IMR-90 (cell line): ENCODE measurements at regions not wholly inside any gene's neighbourhood (a gene's known extent, or its start where the extent isn't known, plus 50 kb on each side); places are given as distances from the start of the nearest gene placed in this dataset.

Source experiments
- ATAC-seq: fragments of 200-7000 bp; cut with Tn5 transposase; 2 replicates; pipeline ENCODE4 v1.9.1; 2020; ENCODE audit warnings: low read depth, mild to moderate bottlenecking, moderate library complexity
- BruUV-seq: library from RNA; stranded (reverse); fragments of 400-500 nt; replicated peaks from 2 replicates; lab custom pipeline; 2021; lab: Mats Ljungman, UMichigan
- CTCF ChIA-PET: fragments of 300-600 bp; formaldehyde crosslinking; extraction: SDS; loops from one replicate; lab custom pipeline; 2021; ENCODE audit warnings: antibody characterized with exemption; lab: Yijun Ruan, JAX
- POLR2A ChIA-PET: fragments of 300-600 bp; sonication (Branson Sonifier 250); formaldehyde crosslinking; loops from one replicate; lab custom pipeline; 2022; ENCODE audit warnings: antibody characterized with exemption; ENCODE audit not compliant: unreplicated experiment; lab: Charles Lee
- DNase-seq: peaks from one replicate; pipeline ENCODE4 v3.0.0; 2013
- H2AFZ ChIP-seq: replicated peaks from 2 replicates; pipeline ENCODE3; 2013; ENCODE audit warnings: low read length, mild to moderate bottlenecking; ENCODE audit not compliant: poor library complexity
- H2AK5ac ChIP-seq: 2 replicates; pipeline ENCODE4 v1.6.1; 2013; ENCODE audit warnings: low read depth, low read length, inconsistent platforms
- H2AK9ac ChIP-seq: replicated peaks from 2 replicates; pipeline ENCODE3; 2013; ENCODE audit warnings: mild to moderate bottlenecking, low read depth, low read length, moderate library complexity; ENCODE audit not compliant: poor library complexity
- H2BK120ac ChIP-seq: 2 replicates; pipeline ENCODE4 v1.6.1; 2013; ENCODE audit warnings: low read depth, low read length, inconsistent platforms
- H2BK15ac ChIP-seq: 3 replicates; pipeline ENCODE4 v1.6.1; 2013; ENCODE audit warnings: low read depth, low read length, inconsistent platforms
- H2BK20ac ChIP-seq: 2 replicates; pipeline ENCODE4 v1.6.1; 2013; ENCODE audit warnings: low read depth, mild to moderate bottlenecking, inconsistent platforms, low read length, moderate library complexity
- H2BK5ac ChIP-seq: 2 replicates; pipeline ENCODE4 v1.6.1; 2013; ENCODE audit warnings: mild to moderate bottlenecking, low read depth, low read length, inconsistent platforms; ENCODE audit not compliant: poor library complexity, severe bottlenecking
- H3K14ac ChIP-seq: replicated peaks from 2 replicates; pipeline ENCODE4 v1.6.1; 2013; ENCODE audit warnings: low read depth, low read length, inconsistent platforms
- H3K18ac ChIP-seq: 2 replicates; pipeline ENCODE4 v1.6.1; 2013; ENCODE audit warnings: low read depth, low read length, control low read depth
- H3K23ac ChIP-seq: 2 replicates; pipeline ENCODE4 v1.6.1; 2013; ENCODE audit warnings: low read depth, low read length, inconsistent platforms
- H3K27ac ChIP-seq: 2 replicates; pipeline ENCODE4 v1.5.1; 2013; ENCODE audit warnings: mild to moderate bottlenecking, control low read depth, low read length; ENCODE audit not compliant: insufficient read depth
- H3K27me3 ChIP-seq: 2 replicates; pipeline ENCODE4 v1.6.1; 2013; ENCODE audit warnings: low read length; ENCODE audit not compliant: control insufficient read depth, insufficient read depth
- H3K36me3 ChIP-seq: 2 replicates; pipeline ENCODE4 v1.6.1; 2013; ENCODE audit warnings: low read length, mixed read lengths; ENCODE audit not compliant: control insufficient read depth, insufficient read depth
- H3K4ac ChIP-seq: 2 replicates; pipeline ENCODE4 v1.6.1; 2013; ENCODE audit warnings: low read depth, low read length, inconsistent platforms
- H3K4me1 ChIP-seq: 2 replicates; pipeline ENCODE4 v1.6.1; 2013; ENCODE audit warnings: low read length, mixed read lengths; ENCODE audit not compliant: control insufficient read depth, insufficient read depth
- H3K4me2 ChIP-seq: 2 replicates; pipeline ENCODE4 v1.6.1; 2013; ENCODE audit warnings: low read depth, mild to moderate bottlenecking, control low read depth, low read length, moderate library complexity
- H3K4me3 ChIP-seq: 2 replicates; pipeline ENCODE4 v1.5.1; 2013; ENCODE audit warnings: low read depth, mild to moderate bottlenecking, control low read depth, low read length, moderate library complexity; ENCODE audit not compliant: insufficient read depth
- H3K56ac ChIP-seq: 2 replicates; pipeline ENCODE4 v1.6.1; 2013; ENCODE audit warnings: low read length, inconsistent platforms; ENCODE audit not compliant: insufficient read depth; ENCODE audit errors: extremely low read depth
- H3K79me1 ChIP-seq, 2 experiments: 2 replicates each; pipeline ENCODE4 v1.6.1; 2013; ENCODE audit warnings: low read length in 2 of 2, inconsistent platforms in 1 of 2, low read depth in 1 of 2
- H3K9ac ChIP-seq: 2 replicates; pipeline ENCODE4 v1.6.1; 2013; ENCODE audit warnings: low read depth, low read length, control low read depth
- H3K9me1 ChIP-seq: 2 replicates; pipeline ENCODE4 v1.6.1; 2013; ENCODE audit warnings: low read length, inconsistent platforms; ENCODE audit not compliant: insufficient read depth
- H3K9me3 ChIP-seq: 2 replicates; pipeline ENCODE4 v1.6.1; 2013; ENCODE audit warnings: low read length; ENCODE audit not compliant: control insufficient read depth, insufficient read depth
- H4K20me1 ChIP-seq: 2 replicates; pipeline ENCODE4 v1.6.1; 2013; ENCODE audit warnings: low read length, inconsistent platforms; ENCODE audit not compliant: insufficient read depth
- H4K5ac ChIP-seq: 2 replicates; pipeline ENCODE4 v1.6.1; 2013; ENCODE audit warnings: mild to moderate bottlenecking, low read depth, low read length, control low read depth
- H4K8ac ChIP-seq, 2 experiments: 2 replicates each; pipeline ENCODE4 v1.6.1; 2013; ENCODE audit warnings: low read depth in 2 of 2, low read length in 2 of 2, control low read depth in 1 of 2, inconsistent platforms in 1 of 2
- H4K91ac ChIP-seq: 2 replicates; pipeline ENCODE4 v1.6.1; 2013; ENCODE audit warnings: low read depth, low read length, inconsistent platforms; ENCODE audit not compliant: insufficient read depth
- BHLHE40 ChIP-seq: fragments of 150-350 bp; IDR thresholded peaks from 2 replicates; pipeline ENCODE4 v1.6.1; 2016; ENCODE audit warnings: mild to moderate bottlenecking, low read depth, low read length
- CEBPB ChIP-seq: IDR thresholded peaks from 2 replicates; pipeline ENCODE4 v1.6.1; 2012; ENCODE audit warnings: low read depth, low read length, improper control_type of control experiment
- MAZ ChIP-seq: IDR thresholded peaks from 2 replicates; pipeline ENCODE4 v1.6.1; 2012; ENCODE audit warnings: low read depth, mild to moderate bottlenecking, low read length, improper control_type of control experiment, moderate library complexity, borderline replicate concordance
- MXI1 ChIP-seq: IDR thresholded peaks from 2 replicates; pipeline ENCODE4 v1.6.1; 2012; ENCODE audit warnings: low read depth, mild to moderate bottlenecking, low read length, moderate library complexity, borderline replicate concordance
- NFE2L2 ChIP-seq: fragments of 150-350 bp; IDR thresholded peaks from 2 replicates; pipeline ENCODE4 v1.6.1; 2016; ENCODE audit warnings: low read depth, mild to moderate bottlenecking, low read length
- POLR2A ChIP-seq: IDR thresholded peaks from 2 replicates; pipeline ENCODE4 v1.6.1; 2012; ENCODE audit warnings: mild to moderate bottlenecking, low read depth, low read length
- RAD21 ChIP-seq: IDR thresholded peaks from 2 replicates; pipeline ENCODE4 v1.6.1; 2012; ENCODE audit warnings: low read length, improper control_type of control experiment
- RFX5 ChIP-seq: IDR thresholded peaks from 2 replicates; pipeline ENCODE4 v1.8.0; 2012; ENCODE audit warnings: low read depth, mild to moderate bottlenecking, low read length, moderate library complexity
- WGBS, 2 experiments: methylation state at CpG; one replicate each; pipeline versions ENCODE4 v1.1.5 to v1.1.7; 2013; ENCODE audit warnings: missing lambda C conversion rate in 2 of 2; ENCODE audit not compliant: insufficient read length in 1 of 2; ENCODE audit errors: extremely low coverage in 2 of 2; 5-methylcytosine and 5-hydroxymethylcytosine counted together
- dilution Hi-C: fragments of 300-500 bp; cut with HindIII; formaldehyde crosslinking; loops from one replicate; pipeline ENCODE4 v1.14.3; 2018; ENCODE audit warnings: low sequenced_read_pairs; ENCODE audit not compliant: unreplicated experiment
- in situ Hi-C: fragments of 300-500 bp; cut with MboI; formaldehyde crosslinking; loops from 3 replicates; pipeline ENCODE4 v1.14.3; 2019; ENCODE audit warnings: low sequenced_read_pairs, inconsistent platforms, mixed read lengths
- intact Hi-C: fragments of 100-400 bp; cut with micrococcal nuclease; formaldehyde crosslinking; loops from 2 replicates; pipeline ENCODE4 v1.10.0; 2022
- TF ChIP-seq, protein P1 (sequence below): conservative IDR thresholded peaks from 2 replicates; pipeline ENCODE4 v1.5.1; 2012; ENCODE audit warnings: mild to moderate bottlenecking, low read depth, low read length, improper control_type of control experiment
- TF ChIP-seq, protein P2 (sequence below): fragments of 150-350 bp; IDR thresholded peaks from 2 replicates; pipeline ENCODE4 v1.6.1; 2017; ENCODE audit warnings: mild to moderate bottlenecking, antibody characterized with exemption, low read length, low read depth

DNA sequence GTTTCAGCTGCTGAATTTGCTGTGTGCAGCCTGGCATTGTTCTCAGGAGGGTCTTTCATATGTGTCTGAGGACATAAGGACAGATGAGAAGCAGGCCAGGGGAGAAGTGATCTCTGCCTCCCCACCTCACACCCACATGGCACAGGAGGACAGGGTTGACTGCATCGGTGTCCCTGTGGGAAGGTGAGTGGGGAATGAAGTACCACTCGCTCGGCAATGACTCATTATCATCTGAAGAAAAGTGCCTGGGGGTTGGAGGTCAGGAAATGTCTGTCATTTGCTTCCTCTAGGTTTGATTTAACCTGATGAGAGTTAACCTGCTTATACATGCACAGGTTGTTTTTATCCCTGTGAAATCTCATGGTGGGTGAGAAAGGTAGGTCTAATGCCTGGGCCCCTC lies 195.0 kb downstream of the GADD45G start:
- Histone ChIP-seq H3K9ac (no peak overlapping the region), H2AK9ac (no peak overlapping the region), H3K4me2 (no peak overlapping the region), H3K9me1 (no peaks in the 10 kb centered on the region), H3K9me3 (no peaks in the 10 kb centered on the region), H3K14ac (no peak overlapping the region), H2AFZ (no peak overlapping the region), H2BK120ac (no peak overlapping the region), H4K20me1 (no peaks in the 10 kb centered on the region), H2AK5ac (no peak overlapping the region), H3K56ac (no peak overlapping the region), H4K8ac (no peak overlapping the region), H2BK20ac (no peak overlapping the region), H3K27me3 (no peaks in the 10 kb centered on the region; the same call in 1 of the 2 replicates), H3K79me1 (no peaks in the 10 kb centered on the region), H3K23ac (no peak overlapping the region), H2BK15ac (no peak overlapping the region), H3K4me1 (no peaks in the 10 kb centered on the region), H4K5ac (no peak overlapping the region), H3K18ac (no peak overlapping the region), H3K4ac (no peak overlapping the region), H3K36me3 (no peaks in the 10 kb centered on the region), H4K91ac (no peak overlapping the region), H3K4me3 (no peak overlapping the region), H2BK5ac (no peak overlapping the region), H3K27ac (no peak overlapping the region)
- intact Hi-C loops: no loop called here
- in situ Hi-C loops: no loop called here
- DNase-seq (no peak), ATAC-seq (no peak)
- BruUV-seq: no TSS peak
- no peak for TF ChIP-seq POLR2A
- TF ChIP-seq, protein P1, sequence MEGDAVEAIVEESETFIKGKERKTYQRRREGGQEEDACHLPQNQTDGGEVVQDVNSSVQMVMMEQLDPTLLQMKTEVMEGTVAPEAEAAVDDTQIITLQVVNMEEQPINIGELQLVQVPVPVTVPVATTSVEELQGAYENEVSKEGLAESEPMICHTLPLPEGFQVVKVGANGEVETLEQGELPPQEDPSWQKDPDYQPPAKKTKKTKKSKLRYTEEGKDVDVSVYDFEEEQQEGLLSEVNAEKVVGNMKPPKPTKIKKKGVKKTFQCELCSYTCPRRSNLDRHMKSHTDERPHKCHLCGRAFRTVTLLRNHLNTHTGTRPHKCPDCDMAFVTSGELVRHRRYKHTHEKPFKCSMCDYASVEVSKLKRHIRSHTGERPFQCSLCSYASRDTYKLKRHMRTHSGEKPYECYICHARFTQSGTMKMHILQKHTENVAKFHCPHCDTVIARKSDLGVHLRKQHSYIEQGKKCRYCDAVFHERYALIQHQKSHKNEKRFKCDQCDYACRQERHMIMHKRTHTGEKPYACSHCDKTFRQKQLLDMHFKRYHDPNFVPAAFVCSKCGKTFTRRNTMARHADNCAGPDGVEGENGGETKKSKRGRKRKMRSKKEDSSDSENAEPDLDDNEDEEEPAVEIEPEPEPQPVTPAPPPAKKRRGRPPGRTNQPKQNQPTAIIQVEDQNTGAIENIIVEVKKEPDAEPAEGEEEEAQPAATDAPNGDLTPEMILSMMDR: no peak
- no peak for TF ChIP-seq MAZ
- no peak for TF ChIP-seq NFE2L2
- TF ChIP-seq MXI1: no peak
- no peak for TF ChIP-seq RAD21
- TF ChIP-seq, protein P2, sequence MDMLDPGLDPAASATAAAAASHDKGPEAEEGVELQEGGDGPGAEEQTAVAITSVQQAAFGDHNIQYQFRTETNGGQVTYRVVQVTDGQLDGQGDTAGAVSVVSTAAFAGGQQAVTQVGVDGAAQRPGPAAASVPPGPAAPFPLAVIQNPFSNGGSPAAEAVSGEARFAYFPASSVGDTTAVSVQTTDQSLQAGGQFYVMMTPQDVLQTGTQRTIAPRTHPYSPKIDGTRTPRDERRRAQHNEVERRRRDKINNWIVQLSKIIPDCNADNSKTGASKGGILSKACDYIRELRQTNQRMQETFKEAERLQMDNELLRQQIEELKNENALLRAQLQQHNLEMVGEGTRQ: no peak
- TF ChIP-seq RFX5: no peak
- TF ChIP-seq CEBPB: no peak
- TF ChIP-seq BHLHE40: no peak
- dilution Hi-C loops: no loop called here
- ChIA-PET POLR2A (no interaction called here), CTCF (no interaction called here)
- WGBS, 2 experiments: no CpG with 5 or more reads among the region's 3 CpGs
